ENCODE measurements at regions not wholly inside any gene's neighbourhood (a gene's known extent, or its start where the extent isn't known, plus 50 kb on each side); places are given as distances from the start of the nearest gene placed in this dataset.

DNA sequence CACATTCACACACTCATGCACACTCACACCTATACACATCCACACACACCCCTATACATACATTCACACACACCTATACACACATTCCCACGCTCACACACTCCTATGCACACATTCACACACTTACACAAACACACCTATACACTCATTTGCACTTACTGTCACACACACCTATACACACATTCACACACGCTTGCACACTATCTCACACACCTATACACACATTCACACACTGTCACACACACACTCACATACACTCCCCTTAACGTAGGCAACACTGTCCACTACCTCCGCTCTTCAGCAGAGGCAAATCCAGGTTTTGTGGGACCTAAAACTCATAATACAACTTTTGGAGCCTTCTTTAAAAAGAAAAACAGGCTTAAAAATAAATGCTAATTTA, 487.7 kb upstream of the CDH4 start:
- Histone ChIP-seq H3K27ac (no peak overlapping the region), H3K4me1 (no peaks in the 10 kb centered on the region), H3K4me2 (no peak overlapping the region), H3K9me3 (no peaks in the 10 kb centered on the region), H3K4me3 (no peak overlapping the region)
- DNase-seq (ENCODE audit: low read depth in 1 of 2, low spot score in 1 of 2) = no peak
- FAIRE-seq = no peak
- ChIA-PET POLR2A (no interaction called here), CTCF (no interaction called here)
- ATAC-seq = no peak
- 32% methylated on average over 4 of the region's 4 CpGs for WGBS (ENCODE audit: missing lambda C conversion rate)
- no peak for TF ChIP-seq CEBPB (IDR thresholded peaks at IDR 0.05)
- TF ChIP-seq RAD21 (conservative IDR thresholded peaks at IDR 0.05 in 1 of 2, IDR thresholded peaks at IDR 0.05 in 1 of 2) = no peak
- no peak for TF ChIP-seq POLR2AphosphoS2 (conservative IDR thresholded peaks at IDR 0.05; ENCODE audit: low read length)
- no peak for TF ChIP-seq ZC3H11A (IDR thresholded peaks at IDR 0.05)
- no peak for TF ChIP-seq ESRRA (IDR thresholded peaks at IDR 0.05; ENCODE audit: borderline replicate concordance, low read length)
- no peak for TF ChIP-seq POLR2A (IDR thresholded peaks at IDR 0.05; ENCODE audit: low read length)
- no peak for TF ChIP-seq PHF8 (IDR thresholded peaks at IDR 0.05; ENCODE audit: borderline replicate concordance, low read depth)
- TF ChIP-seq FOXS1 (CRISPR knock-in tag; IDR thresholded peaks at IDR 0.05) = no peak
- TF ChIP-seq RARB (CRISPR knock-in tag; IDR thresholded peaks at IDR 0.05) = no peak

DNA sequence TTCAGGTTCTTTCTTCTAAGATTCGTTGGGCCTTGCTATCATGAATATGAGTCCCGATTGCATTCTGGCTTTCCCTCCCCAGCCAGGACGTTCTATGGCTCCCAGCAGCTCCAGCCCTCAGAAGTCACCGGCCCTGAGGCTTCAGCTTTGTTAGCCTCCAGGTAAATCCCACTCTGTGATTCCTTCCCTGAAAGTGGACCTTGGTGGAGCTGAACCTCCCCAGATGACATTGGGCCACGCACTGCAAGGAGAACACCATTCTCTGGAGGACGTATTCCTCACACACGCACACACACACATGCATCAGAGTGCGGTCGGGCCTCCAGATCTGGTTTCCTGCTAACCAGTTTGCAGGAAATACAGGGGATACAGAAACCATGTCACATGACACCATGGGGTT, 487.3 kb upstream of the CDH4 start:
- DNase-seq (ENCODE audit: low read depth in 1 of 2, low spot score in 1 of 2) (no peak), ATAC-seq (no peak), FAIRE-seq (no peak)
- POLR2A ChIA-PET = no interaction called here
- H3K4me2 ChIP-seq = no peak overlapping the region
- WGBS (ENCODE audit: missing lambda C conversion rate) = 39% methylated on average over 9 of the region's 9 CpGs
- TF ChIP-seq FOSL2 (IDR thresholded peaks at IDR 0.05) (no peak), FOSL2 (CRISPR knock-in tag; IDR thresholded peaks at IDR 0.05) (no peak), MAZ (IDR thresholded peaks at IDR 0.05; ENCODE audit: borderline replicate concordance, low read depth, low read length) (no peak), BHLHE40 (IDR thresholded peaks at IDR 0.05; ENCODE audit: low read depth, low read length) (no peak), CTCF (IDR thresholded peaks at IDR 0.05) (no peak), MAFK (IDR thresholded peaks at IDR 0.05; ENCODE audit: partially characterized antibody) (no peak), HOXB13 (CRISPR knock-in tag; IDR thresholded peaks at IDR 0.05; ENCODE audit: low read depth) (no peak), HEYL (CRISPR knock-in tag; IDR thresholded peaks at IDR 0.05) (no peak), KDM5A (IDR thresholded peaks at IDR 0.05) (no peak), RNF2 (IDR thresholded peaks at IDR 0.05; ENCODE audit: borderline replicate concordance, low read depth) (no peak), POLR2A (IDR thresholded peaks at IDR 0.05; ENCODE audit: low read length) (no peak), RARB (CRISPR knock-in tag; IDR thresholded peaks at IDR 0.05) (no peak), RFX5 (IDR thresholded peaks at IDR 0.05) (no peak), GATA3 (IDR thresholded peaks at IDR 0.05; ENCODE audit: borderline replicate concordance) (no peak), ESRRA (IDR thresholded peaks at IDR 0.05; ENCODE audit: borderline replicate concordance, low read length) (no peak), ZNF302 (CRISPR knock-in tag; IDR thresholded peaks at IDR 0.05) (no peak)
- TF ChIP-seq, protein P1, sequence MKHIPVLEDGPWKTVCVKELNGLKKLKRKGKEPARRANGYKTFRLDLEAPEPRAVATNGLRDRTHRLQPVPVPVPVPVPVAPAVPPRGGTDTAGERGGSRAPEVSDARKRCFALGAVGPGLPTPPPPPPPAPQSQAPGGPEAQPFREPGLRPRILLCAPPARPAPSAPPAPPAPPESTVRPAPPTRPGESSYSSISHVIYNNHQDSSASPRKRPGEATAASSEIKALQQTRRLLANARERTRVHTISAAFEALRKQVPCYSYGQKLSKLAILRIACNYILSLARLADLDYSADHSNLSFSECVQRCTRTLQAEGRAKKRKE (CRISPR knock-in tag; IDR thresholded peaks at IDR 0.05; ENCODE audit: low read depth) = no peak
- TF ChIP-seq, protein P2, sequence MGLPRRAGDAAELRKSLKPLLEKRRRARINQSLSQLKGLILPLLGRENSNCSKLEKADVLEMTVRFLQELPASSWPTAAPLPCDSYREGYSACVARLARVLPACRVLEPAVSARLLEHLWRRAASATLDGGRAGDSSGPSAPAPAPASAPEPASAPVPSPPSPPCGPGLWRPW (IDR thresholded peaks at IDR 0.05) = no peak
- TF ChIP-seq, protein P3, sequence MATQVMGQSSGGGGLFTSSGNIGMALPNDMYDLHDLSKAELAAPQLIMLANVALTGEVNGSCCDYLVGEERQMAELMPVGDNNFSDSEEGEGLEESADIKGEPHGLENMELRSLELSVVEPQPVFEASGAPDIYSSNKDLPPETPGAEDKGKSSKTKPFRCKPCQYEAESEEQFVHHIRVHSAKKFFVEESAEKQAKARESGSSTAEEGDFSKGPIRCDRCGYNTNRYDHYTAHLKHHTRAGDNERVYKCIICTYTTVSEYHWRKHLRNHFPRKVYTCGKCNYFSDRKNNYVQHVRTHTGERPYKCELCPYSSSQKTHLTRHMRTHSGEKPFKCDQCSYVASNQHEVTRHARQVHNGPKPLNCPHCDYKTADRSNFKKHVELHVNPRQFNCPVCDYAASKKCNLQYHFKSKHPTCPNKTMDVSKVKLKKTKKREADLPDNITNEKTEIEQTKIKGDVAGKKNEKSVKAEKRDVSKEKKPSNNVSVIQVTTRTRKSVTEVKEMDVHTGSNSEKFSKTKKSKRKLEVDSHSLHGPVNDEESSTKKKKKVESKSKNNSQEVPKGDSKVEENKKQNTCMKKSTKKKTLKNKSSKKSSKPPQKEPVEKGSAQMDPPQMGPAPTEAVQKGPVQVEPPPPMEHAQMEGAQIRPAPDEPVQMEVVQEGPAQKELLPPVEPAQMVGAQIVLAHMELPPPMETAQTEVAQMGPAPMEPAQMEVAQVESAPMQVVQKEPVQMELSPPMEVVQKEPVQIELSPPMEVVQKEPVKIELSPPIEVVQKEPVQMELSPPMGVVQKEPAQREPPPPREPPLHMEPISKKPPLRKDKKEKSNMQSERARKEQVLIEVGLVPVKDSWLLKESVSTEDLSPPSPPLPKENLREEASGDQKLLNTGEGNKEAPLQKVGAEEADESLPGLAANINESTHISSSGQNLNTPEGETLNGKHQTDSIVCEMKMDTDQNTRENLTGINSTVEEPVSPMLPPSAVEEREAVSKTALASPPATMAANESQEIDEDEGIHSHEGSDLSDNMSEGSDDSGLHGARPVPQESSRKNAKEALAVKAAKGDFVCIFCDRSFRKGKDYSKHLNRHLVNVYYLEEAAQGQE (IDR thresholded peaks at IDR 0.05) = no peak
- no peak overlapping the region for H3K27ac ChIP-seq
- H3K9me3 ChIP-seq = no peaks in the 10 kb centered on the region
- no peak overlapping the region for H3K4me3 ChIP-seq
- no peaks in the 10 kb centered on the region for H3K4me1 ChIP-seq
- CTCF ChIA-PET = no interaction called here
